ENCODE measurements at regions not wholly inside any gene's neighbourhood (a gene's known extent, or its start where the extent isn't known, plus 50 kb on each side); places are given as distances from the start of the nearest gene placed in this dataset.

DNA sequence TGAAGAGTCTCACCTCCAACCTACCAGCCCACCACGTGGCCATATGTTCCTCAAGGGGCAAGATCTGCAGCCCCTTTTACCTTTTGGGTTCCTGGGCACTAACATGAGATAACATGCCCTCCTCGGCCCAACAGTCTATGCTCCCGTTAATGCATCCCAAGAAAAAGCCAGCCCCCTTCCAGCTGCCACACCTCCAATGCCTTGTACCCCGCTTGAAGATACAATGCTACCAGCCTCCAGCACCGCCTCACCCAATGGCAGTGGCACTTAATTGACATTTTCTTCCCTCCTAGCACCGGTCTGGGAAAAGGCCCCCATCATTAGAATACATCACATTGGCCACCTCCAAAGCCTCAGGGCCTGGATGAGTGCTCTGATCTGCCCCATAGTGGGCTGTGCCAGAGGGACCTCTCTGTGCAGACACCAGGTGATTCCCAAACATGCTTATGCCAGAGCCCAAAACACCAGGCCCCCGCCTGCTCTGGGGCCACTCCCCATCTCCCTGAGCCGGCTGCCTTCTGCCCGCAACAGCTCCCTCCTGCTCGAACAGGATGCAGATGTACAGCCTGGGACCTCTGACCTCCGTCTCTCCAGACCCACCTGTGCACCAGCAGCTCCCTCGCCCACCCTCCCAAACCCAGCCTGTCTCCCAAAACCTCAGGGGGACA lies 118.3 kb downstream of the NCOR2 start:
- TF ChIP-seq, protein P1, sequence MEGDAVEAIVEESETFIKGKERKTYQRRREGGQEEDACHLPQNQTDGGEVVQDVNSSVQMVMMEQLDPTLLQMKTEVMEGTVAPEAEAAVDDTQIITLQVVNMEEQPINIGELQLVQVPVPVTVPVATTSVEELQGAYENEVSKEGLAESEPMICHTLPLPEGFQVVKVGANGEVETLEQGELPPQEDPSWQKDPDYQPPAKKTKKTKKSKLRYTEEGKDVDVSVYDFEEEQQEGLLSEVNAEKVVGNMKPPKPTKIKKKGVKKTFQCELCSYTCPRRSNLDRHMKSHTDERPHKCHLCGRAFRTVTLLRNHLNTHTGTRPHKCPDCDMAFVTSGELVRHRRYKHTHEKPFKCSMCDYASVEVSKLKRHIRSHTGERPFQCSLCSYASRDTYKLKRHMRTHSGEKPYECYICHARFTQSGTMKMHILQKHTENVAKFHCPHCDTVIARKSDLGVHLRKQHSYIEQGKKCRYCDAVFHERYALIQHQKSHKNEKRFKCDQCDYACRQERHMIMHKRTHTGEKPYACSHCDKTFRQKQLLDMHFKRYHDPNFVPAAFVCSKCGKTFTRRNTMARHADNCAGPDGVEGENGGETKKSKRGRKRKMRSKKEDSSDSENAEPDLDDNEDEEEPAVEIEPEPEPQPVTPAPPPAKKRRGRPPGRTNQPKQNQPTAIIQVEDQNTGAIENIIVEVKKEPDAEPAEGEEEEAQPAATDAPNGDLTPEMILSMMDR (IDR thresholded peaks at IDR 0.05; ENCODE audit: low read depth, low read length): no peak
- no peak overlapping the region for H3K4me3 ChIP-seq (replicated peaks in 1 of 2; ENCODE audit: low read depth in 2 of 2, low read length in 2 of 2)
- DNase-seq (ENCODE audit: low read depth in 2 of 2): no peak

DNA sequence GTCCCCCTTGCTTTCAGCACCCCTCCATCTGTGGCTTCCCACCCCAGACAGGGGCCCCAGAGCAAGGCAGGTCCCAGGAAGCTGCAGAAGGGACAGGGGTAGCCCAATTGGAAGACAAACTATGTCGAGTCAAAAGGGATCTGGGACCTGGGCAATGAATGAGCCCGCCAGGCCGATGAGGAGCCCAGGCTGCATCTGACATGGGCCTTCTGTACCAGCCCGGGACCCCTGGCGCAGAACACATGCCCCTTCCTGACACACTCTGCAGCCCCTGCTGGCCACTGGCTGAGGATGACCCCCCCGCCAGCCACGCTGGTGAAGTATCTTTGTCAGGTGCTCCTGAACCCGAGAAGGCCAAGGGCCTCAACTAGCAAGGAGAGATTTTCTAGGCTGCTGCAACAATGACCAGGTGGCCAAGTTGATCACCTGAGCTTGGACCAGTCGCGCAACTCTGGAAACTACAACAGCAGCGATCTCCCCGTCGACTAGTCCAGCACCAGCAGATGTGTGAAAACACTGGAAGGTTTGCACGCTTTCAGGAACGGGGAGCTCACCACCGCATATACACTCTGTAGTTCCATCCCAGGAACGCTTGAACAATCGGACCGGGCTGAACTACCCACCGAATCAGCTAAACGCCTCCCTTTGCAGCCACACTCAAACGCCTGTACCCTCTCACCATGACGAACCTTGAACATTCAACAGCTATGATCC lies 119.0 kb downstream of the NCOR2 start:
- no peak overlapping the region for H3K4me3 ChIP-seq (replicated peaks in 1 of 2; ENCODE audit: low read depth in 2 of 2, low read length in 2 of 2)
- TF ChIP-seq, protein P1 (IDR thresholded peaks at IDR 0.05; ENCODE audit: low read depth, low read length): no peak
- no peak for DNase-seq (ENCODE audit: low read depth in 2 of 2)

DNA sequence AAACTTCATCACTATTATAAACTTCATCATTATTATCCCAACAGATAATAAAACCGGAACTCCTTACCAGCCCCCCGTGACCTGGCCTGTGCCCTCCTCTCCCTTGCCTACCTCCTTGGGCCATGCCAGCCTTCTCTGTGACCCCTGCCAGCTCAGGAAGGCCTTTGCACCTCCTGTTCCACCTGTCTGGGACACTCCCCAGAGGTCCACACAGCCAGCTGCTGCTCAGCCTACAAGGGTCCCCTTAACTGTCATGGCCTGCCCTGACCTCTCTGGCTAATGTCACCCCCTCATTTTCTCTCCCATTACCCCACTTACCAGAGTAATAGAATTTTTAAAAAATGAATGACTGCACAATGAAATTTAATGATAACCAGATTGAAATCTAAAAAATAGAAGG lies 121.0 kb downstream of the NCOR2 start:
- no peak for DNase-seq (ENCODE audit: low read depth in 2 of 2)
- TF ChIP-seq, protein P1 (IDR thresholded peaks at IDR 0.05; ENCODE audit: low read depth, low read length): no peak
- H3K4me3 ChIP-seq (replicated peaks in 1 of 2; ENCODE audit: low read depth in 2 of 2, low read length in 2 of 2): no peak overlapping the region

DNA sequence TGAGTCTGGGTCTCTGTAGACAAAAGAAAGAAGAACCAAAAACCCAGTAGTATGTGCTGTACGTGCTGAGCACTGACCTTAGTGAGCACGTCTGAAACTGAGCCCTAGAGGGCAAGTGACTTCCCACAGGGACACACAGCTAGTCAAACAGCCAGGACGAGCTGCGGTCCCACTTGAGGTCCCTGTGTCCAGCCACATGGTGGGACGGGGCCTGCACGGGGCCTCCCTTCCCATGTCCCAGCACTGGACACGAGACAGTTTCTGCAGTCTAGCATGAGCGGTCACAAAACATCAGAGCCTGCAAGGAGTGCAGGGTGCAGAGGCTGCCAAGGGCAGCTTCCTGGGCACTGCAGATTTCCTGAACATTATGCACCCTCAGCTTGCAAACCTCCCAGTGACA lies 121.6 kb downstream of the NCOR2 start:
- TF ChIP-seq, protein P1 (IDR thresholded peaks at IDR 0.05; ENCODE audit: low read depth, low read length): no peak
- H3K4me3 ChIP-seq (replicated peaks in 1 of 2; ENCODE audit: low read depth in 2 of 2, low read length in 2 of 2): no peak overlapping the region
- DNase-seq (ENCODE audit: low read depth in 2 of 2): no peak

DNA sequence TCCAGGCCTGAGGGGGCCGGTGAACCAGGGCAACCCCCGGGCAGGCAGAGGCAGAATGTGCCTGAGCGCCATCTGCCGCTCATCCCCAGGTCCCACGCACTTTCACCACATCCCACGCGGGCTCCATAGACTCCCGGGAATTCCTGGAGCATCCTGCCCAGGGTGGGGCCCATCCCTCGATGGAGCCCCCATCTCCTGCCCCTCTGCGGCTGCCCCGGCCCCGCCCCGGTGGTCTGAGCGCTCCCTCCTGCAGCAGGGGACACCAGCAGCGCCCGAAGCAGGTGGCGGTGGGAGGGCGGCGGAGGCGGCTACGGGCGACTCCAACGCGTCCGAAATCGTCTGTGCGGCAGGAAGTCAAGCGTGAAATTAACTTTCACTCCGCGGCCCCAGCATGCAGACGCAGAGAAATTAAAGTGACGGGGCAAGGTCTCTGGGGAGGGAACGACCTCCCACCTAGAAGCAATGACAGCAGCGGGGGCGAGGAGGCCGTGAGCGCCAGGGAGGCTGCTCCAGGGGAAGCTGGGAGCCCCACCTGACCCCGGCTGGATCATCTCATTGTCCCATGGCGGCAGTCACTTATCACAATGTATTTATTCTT lies 122.2 kb downstream of the NCOR2 start:
- no peak overlapping the region for H3K4me3 ChIP-seq (replicated peaks in 1 of 2; ENCODE audit: low read depth in 2 of 2, low read length in 2 of 2)
- TF ChIP-seq, protein P1 (IDR thresholded peaks at IDR 0.05; ENCODE audit: low read depth, low read length): no peak
- DNase-seq (ENCODE audit: low read depth in 2 of 2): no peak

DNA sequence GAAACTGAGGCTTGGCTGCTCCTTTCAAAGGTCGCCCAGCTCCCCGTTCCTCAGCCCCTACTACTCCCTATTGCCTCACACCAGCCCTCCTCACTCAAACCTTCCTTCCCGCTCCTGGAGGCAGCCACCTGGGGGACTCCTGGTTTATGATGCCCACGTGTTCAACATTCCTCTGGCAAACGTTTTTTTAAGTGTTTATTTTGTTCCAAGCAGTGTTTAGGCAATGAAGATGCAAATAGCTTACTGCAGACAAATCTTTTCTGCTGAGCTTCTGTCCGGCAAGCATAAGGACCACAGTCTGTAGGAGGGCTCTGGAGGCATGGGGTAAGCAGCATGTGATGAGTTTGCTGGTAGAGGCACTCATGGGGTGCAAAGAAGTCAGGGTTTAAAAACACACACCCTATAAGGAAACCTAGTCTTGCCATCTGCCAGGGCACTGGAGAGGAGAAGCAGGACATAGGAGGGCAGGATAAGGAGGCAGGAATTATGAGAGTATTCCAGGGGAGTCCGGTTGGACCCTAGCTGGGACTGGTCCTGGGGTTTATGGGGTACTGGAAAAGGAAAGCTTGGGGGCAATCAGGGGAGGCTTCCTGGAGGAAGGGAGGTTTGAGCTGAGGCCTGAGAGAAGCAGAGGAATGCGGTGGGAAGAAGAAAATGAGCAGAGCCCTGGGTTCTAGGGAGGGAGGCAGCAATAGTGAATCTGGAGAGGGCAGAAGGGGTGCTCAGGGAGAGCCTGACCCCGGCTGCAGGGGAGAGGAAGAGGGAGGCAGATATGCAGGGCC lies 123.3 kb downstream of the NCOR2 start:
- H3K4me3 ChIP-seq (replicated peaks in 1 of 2; ENCODE audit: low read depth in 2 of 2, low read length in 2 of 2): no peak overlapping the region
- no peak for DNase-seq (ENCODE audit: low read depth in 2 of 2)
- TF ChIP-seq, protein P1 (IDR thresholded peaks at IDR 0.05; ENCODE audit: low read depth, low read length): no peak
